Calu3 (cell line): ENCODE measurements at regions not wholly inside any gene's neighbourhood (a gene's known extent, or its start where the extent isn't known, plus 50 kb on each side); places are given as distances from the start of the nearest gene placed in this dataset.

ENCODE experiments used
- BruUV-seq: library from RNA; stranded (reverse); fragments of 400-500 nt; replicated peaks from 2 replicates; lab custom pipeline; 2021; lab: Mats Ljungman, UMichigan
- CTCF ChIA-PET: fragments of 300-600 bp; sonication (Branson Sonifier 250); formaldehyde crosslinking; loops from one replicate; lab custom pipeline; 2022; ENCODE audit warnings: antibody characterized with exemption; lab: Charles Lee
- DNase-seq: peaks from one replicate; pipeline ENCODE4 v3.0.0; 2022
- H3K27ac Mint-ChIP-seq: one replicate; pipeline ENCODE4 v1.8.0; 2022; ENCODE audit warnings: mixed read lengths; ENCODE audit not compliant: unreplicated experiment
- H3K27me3 Mint-ChIP-seq: one replicate; pipeline ENCODE4 v1.8.0; 2022; ENCODE audit warnings: mixed read lengths; ENCODE audit not compliant: unreplicated experiment
- H3K36me3 Mint-ChIP-seq: one replicate; pipeline ENCODE4 v1.8.0; 2022; ENCODE audit warnings: mild to moderate bottlenecking, moderate library complexity, mixed read lengths; ENCODE audit not compliant: insufficient read depth, unreplicated experiment
- H3K4me1 Mint-ChIP-seq: one replicate; pipeline ENCODE4 v1.8.0; 2022; ENCODE audit warnings: mild to moderate bottlenecking, low read depth, mixed read lengths; ENCODE audit not compliant: unreplicated experiment
- H3K4me3 Mint-ChIP-seq: one replicate; pipeline ENCODE4 v1.8.0; 2022; ENCODE audit warnings: mild to moderate bottlenecking, low read depth, moderate library complexity, mixed read lengths; ENCODE audit not compliant: unreplicated experiment
- H3K9me3 Mint-ChIP-seq: one replicate; pipeline ENCODE4 v1.8.0; 2022; ENCODE audit warnings: low read depth, mixed read lengths; ENCODE audit not compliant: unreplicated experiment
- intact Hi-C: fragments of 100-400 bp; cut with micrococcal nuclease; formaldehyde crosslinking; loops from one replicate; pipeline ENCODE4 v1.10.0; 2022; ENCODE audit not compliant: unreplicated experiment
- TF ChIP-seq, protein P1 (sequence below): fragments of 200-600 bp; IDR thresholded peaks from one replicate; pipeline ENCODE4 v1.8.0; 2022; ENCODE audit warnings: antibody characterized with exemption; ENCODE audit not compliant: unreplicated experiment

GRCh38 chr2:198711484-198711883 is 746.3 kb downstream of the SATB2 start:
- peaks cover 5% of the 10 kb centered on the region for H3K9me3 Mint-ChIP-seq
- no peak overlapping the region for H3K4me3 Mint-ChIP-seq
- no TSS peak for BruUV-seq
- DNase-seq = no peak
- H3K27ac Mint-ChIP-seq = no peak overlapping the region
- CTCF ChIA-PET = no interaction called here
- intact Hi-C loops = no loop called here
- H3K36me3 Mint-ChIP-seq = no peaks in the 10 kb centered on the region
- H3K4me1 Mint-ChIP-seq = no peaks in the 10 kb centered on the region
- TF ChIP-seq, protein P1, sequence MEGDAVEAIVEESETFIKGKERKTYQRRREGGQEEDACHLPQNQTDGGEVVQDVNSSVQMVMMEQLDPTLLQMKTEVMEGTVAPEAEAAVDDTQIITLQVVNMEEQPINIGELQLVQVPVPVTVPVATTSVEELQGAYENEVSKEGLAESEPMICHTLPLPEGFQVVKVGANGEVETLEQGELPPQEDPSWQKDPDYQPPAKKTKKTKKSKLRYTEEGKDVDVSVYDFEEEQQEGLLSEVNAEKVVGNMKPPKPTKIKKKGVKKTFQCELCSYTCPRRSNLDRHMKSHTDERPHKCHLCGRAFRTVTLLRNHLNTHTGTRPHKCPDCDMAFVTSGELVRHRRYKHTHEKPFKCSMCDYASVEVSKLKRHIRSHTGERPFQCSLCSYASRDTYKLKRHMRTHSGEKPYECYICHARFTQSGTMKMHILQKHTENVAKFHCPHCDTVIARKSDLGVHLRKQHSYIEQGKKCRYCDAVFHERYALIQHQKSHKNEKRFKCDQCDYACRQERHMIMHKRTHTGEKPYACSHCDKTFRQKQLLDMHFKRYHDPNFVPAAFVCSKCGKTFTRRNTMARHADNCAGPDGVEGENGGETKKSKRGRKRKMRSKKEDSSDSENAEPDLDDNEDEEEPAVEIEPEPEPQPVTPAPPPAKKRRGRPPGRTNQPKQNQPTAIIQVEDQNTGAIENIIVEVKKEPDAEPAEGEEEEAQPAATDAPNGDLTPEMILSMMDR = no peak
- no peaks in the 10 kb centered on the region for H3K27me3 Mint-ChIP-seq

- no TSS peak for BruUV-seq
- DNase-seq = no peak
- TF ChIP-seq, protein P1 = no peak
- Mint-ChIP-seq H3K4me1 (no peaks in the 10 kb centered on the region), H3K9me3 (peaks cover 5% of the 10 kb centered on the region), H3K27ac (no peak overlapping the region), H3K27me3 (no peaks in the 10 kb centered on the region), H3K4me3 (no peak overlapping the region), H3K36me3 (no peaks in the 10 kb centered on the region)
- CTCF ChIA-PET = no interaction called here
- intact Hi-C loops = no loop called here
Measured at GRCh38 chr2:198710562-198710961, 747.2 kb downstream of the SATB2 start.

DNA sequence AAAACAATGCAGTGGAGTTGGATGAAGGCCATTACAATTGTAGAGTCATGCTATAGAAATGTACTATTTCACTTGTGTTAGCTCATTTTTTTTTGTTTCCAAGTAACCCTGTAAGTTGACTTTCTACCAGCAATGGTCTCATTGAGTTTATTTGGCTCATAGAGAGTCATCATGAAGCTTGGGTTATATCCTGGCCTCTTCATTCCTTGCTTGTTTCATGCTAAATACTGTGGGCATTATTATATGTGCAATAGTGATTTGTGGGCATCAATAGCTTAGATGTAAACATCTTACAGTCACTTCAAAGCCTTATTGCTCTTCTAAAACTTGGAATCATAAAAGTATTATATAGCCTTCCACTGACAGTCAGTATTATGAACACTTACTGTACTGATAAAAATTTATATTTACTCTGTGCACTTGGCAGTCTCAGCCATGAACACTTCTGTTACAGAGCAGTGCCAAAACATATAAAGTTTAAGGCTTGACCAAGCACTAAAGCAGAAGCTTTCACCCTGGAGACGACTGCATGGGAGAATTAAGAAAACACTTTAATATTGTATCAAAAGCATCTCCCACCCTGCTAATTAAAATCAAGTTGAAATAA is 751.2 kb downstream of the SATB2 start:
- Mint-ChIP-seq H3K27ac (no peak overlapping the region), H3K36me3 (no peaks in the 10 kb centered on the region), H3K4me1 (no peaks in the 10 kb centered on the region), H3K27me3 (no peaks in the 10 kb centered on the region), H3K4me3 (no peak overlapping the region), H3K9me3 (peaks cover 5% of the 10 kb centered on the region)
- CTCF ChIA-PET = no interaction called here
- intact Hi-C loops = no loop called here
- no TSS peak for BruUV-seq
- TF ChIP-seq, protein P1 = no peak
- no peak for DNase-seq

DNA sequence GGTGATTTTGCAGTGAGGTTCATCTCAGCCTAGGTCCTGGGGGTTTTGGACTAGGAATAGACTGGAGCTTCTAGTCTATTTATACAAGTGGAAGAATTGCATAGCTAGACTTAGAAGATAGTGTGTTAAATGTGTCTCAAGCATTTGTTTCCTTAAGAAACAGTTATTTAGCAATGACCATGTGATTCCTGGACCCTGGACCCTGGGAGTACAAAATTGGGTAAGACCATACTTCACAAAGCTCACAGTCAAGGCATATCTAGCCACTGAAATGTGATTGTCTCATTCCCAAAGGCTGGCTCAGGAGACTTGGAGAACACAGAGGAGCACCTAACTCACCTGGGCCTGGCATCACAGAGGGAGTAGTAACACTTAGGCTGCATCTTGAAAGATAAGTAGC is 754.5 kb downstream of the SATB2 start:
- CTCF ChIA-PET = interaction anchor here (0.6 kb wide), 1 partner anchor 813 kb away, joined by 4 read pairs; no protein-coding TSS in a partner anchor
- Mint-ChIP-seq H3K36me3 (no peaks in the 10 kb centered on the region), H3K27ac (no peak overlapping the region), H3K4me3 (no peak overlapping the region), H3K27me3 (no peaks in the 10 kb centered on the region), H3K9me3 (no peaks in the 10 kb centered on the region), H3K4me1 (no peaks in the 10 kb centered on the region)
- DNase-seq = no peak
- BruUV-seq = no TSS peak
- intact Hi-C loops = no loop called here
- TF ChIP-seq, protein P1 = no peak
